ENCODE measurements at regions not wholly inside any gene's neighbourhood (a gene's known extent, or its start where the extent isn't known, plus 50 kb on each side); places are given as distances from the start of the nearest gene placed in this dataset.
"Not testable (repeated sequence)": the region's sequence is repeated elsewhere in the genome, so short reads cannot be mapped to it uniquely, and the experiment has no call there.

GRCh38 chr14:38716926-38717325 lies 386.1 kb downstream of the SEC23A start:
- DNase-seq = peak; percentile 22 to 24

- DNase-seq = no peak
Measured at GRCh38 chr14:38710881-38711280, 392.2 kb downstream of the SEC23A start.

- no peak for DNase-seq
Measured at GRCh38 chr14:38710196-38710595, 392.8 kb downstream of the SEC23A start.

- DNase-seq = no peak
Measured at GRCh38 chr14:38705220-38705619, 397.8 kb downstream of the SEC23A start.

- DNase-seq = no peak
Measured at GRCh38 chr14:38704220-38704619, 398.8 kb downstream of the SEC23A start.

- no peak for DNase-seq
Measured at GRCh38 chr14:38696925-38697324, 406.1 kb downstream of the SEC23A start.

GRCh38 chr14:38693423-38693822 lies 409.6 kb downstream of the SEC23A start:
- DNase-seq = no peak

- DNase-seq = no peak
Measured at GRCh38 chr14:38669027-38669426, 413.1 kb upstream of the CLEC14A start.

- DNase-seq = no peak
Measured at GRCh38 chr14:38663382-38663781, 407.5 kb upstream of the CLEC14A start.

- DNase-seq = peak in 1 of 2 donors; percentile 0
Measured at GRCh38 chr14:38662781-38663180, 406.9 kb upstream of the CLEC14A start.

GRCh38 chr14:38646391-38646790 lies 390.5 kb upstream of the CLEC14A start:
- DNase-seq = no peak

GRCh38 chr14:38634913-38635312 lies 379.0 kb upstream of the CLEC14A start:
- DNase-seq = not testable (repeated sequence)

GRCh38 chr14:38629412-38629811 lies 373.5 kb upstream of the CLEC14A start:
- no peak for DNase-seq

GRCh38 chr14:38627163-38627562 lies 371.3 kb upstream of the CLEC14A start:
- DNase-seq = no peak

GRCh38 chr14:38623661-38624060 lies 367.8 kb upstream of the CLEC14A start:
- DNase-seq = no peak

GRCh38 chr14:38618514-38618913 lies 362.6 kb upstream of the CLEC14A start:
- no peak for DNase-seq

- DNase-seq = peak; percentile 17 to 23
Measured at GRCh38 chr14:38616959-38617358, 361.1 kb upstream of the CLEC14A start.

GRCh38 chr14:38611928-38612327 lies 356.0 kb upstream of the CLEC14A start:
- DNase-seq = no peak

GRCh38 chr14:38608244-38608643 lies 352.4 kb upstream of the CLEC14A start:
- DNase-seq = no peak

GRCh38 chr14:38605193-38606114 lies 349.6 kb upstream of the CLEC14A start:
- no peak for DNase-seq

- not testable (repeated sequence) for DNase-seq
Measured at GRCh38 chr14:38600572-38600971, 344.7 kb upstream of the CLEC14A start.

- no peak for DNase-seq
Measured at GRCh38 chr14:38593476-38593875, 337.6 kb upstream of the CLEC14A start.

- no peak for DNase-seq
Measured at GRCh38 chr14:38592764-38593442, 337.0 kb upstream of the CLEC14A start.
